Psoas muscle (tissue), 7 donors: ENCODE measurements at regions not wholly inside any gene's neighbourhood (a gene's known extent, or its start where the extent isn't known, plus 50 kb on each side); places are given as distances from the start of the nearest gene placed in this dataset.

Experiments used
- ATAC-seq, 4 donors: fragments of 200-7000 bp; cut with Tn5 transposase; one replicate each; pipeline ENCODE4 v1.9.1; 2020; ENCODE audit warnings: moderate library complexity in 3 of 4, mild to moderate bottlenecking in 2 of 4
- DNase-seq, 2 donors: peaks; one replicate each; pipeline ENCODE4 v3.0.0-alpha.2; 2020
- H3K27ac ChIP-seq: fragments of 200-600 bp; one replicate; pipeline ENCODE4 v1.8.0; 2022
- H3K27me3 ChIP-seq, 3 donors: fragments of 200-600 bp in 1 of 3; one replicate each; pipeline versions ENCODE4 v1.6.1 to v1.8.0; 2013 to 2022; ENCODE audit warnings: low read length in 2 of 3, mild to moderate bottlenecking in 2 of 3, moderate library complexity in 1 of 3; ENCODE audit not compliant: insufficient read depth in 3 of 3
- H3K36me3 ChIP-seq, 2 donors: fragments of 200-600 bp in 1 of 2; one replicate each; pipeline versions ENCODE4 v1.6.1 to v1.8.0; 2013 to 2022; ENCODE audit warnings: low read depth in 1 of 2, mild to moderate bottlenecking in 1 of 2, moderate library complexity in 1 of 2; ENCODE audit not compliant: insufficient read depth in 1 of 2
- H3K4me1 ChIP-seq: fragments of 200-600 bp; one replicate; pipeline ENCODE4 v1.8.0; 2022
- H3K4me3 ChIP-seq: fragments of 200-600 bp; one replicate; pipeline ENCODE4 v1.8.0; 2022; ENCODE audit warnings: mild to moderate bottlenecking
- H3K9me3 ChIP-seq: fragments of 200-600 bp; one replicate; pipeline ENCODE4 v1.8.0; 2022
- WGBS, 3 donors: extraction: QIAGEN DNeasy Blood & Tissue Kit; methylation state at CpG; one replicate each; pipeline versions ENCODE4 v1.1.6 to v1.1.7; 2013; 5-methylcytosine and 5-hydroxymethylcytosine counted together
- intact Hi-C, 2 donors: fragments of 100-400 bp; cut with DNase I; formaldehyde crosslinking; loops; one replicate each; pipeline versions ENCODE4 v1.11.0 to v1.14.2; 2022
- TF ChIP-seq, protein P1 (sequence below): fragments of 200-600 bp; IDR thresholded peaks from one replicate; pipeline ENCODE4 v1.8.0; 2022; ENCODE audit warnings: antibody characterized with exemption
- donor health status: healthy with polysubstance abuse.
- donor health status: DM: no; HTN: no; CAD: no; lungs with moderate emphysema.
- donor health status: Bipolar disorder and iron deficiency.
- donor health status: healthy.
- donor health status: DM: yes; HTN: yes; CAD: no.
- donor health status: DM: no; HTN: no; CAD: no.
- donor health status: DM: yes; HTN: yes; CAD: no.

- TF ChIP-seq, protein P1, sequence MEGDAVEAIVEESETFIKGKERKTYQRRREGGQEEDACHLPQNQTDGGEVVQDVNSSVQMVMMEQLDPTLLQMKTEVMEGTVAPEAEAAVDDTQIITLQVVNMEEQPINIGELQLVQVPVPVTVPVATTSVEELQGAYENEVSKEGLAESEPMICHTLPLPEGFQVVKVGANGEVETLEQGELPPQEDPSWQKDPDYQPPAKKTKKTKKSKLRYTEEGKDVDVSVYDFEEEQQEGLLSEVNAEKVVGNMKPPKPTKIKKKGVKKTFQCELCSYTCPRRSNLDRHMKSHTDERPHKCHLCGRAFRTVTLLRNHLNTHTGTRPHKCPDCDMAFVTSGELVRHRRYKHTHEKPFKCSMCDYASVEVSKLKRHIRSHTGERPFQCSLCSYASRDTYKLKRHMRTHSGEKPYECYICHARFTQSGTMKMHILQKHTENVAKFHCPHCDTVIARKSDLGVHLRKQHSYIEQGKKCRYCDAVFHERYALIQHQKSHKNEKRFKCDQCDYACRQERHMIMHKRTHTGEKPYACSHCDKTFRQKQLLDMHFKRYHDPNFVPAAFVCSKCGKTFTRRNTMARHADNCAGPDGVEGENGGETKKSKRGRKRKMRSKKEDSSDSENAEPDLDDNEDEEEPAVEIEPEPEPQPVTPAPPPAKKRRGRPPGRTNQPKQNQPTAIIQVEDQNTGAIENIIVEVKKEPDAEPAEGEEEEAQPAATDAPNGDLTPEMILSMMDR: no peak
- Histone ChIP-seq H3K27ac (no peak overlapping the region), H3K4me3 (no peak overlapping the region), H3K27me3 (no peaks in the 10 kb centered on the region), H3K9me3 (no peaks in the 10 kb centered on the region), H3K36me3 (no peaks in the 10 kb centered on the region), H3K4me1 (no peaks in the 10 kb centered on the region)
- DNase-seq: no peak
- intact Hi-C loops: no loop called here
- ATAC-seq: no peak
- 19 to 30% (median 25%) methylated on average over 4 of the region's 4 CpGs for WGBS, 3 donors
Measured at GRCh38 chr2:33891616-33892015, 292.5 kb upstream of the FAM98A start.

GRCh38 chr2:33890686-33891085, 291.6 kb upstream of the FAM98A start:
- Histone ChIP-seq H3K36me3 (no peaks in the 10 kb centered on the region), H3K27me3 (no peaks in the 10 kb centered on the region), H3K9me3 (no peaks in the 10 kb centered on the region), H3K4me3 (no peak overlapping the region), H3K27ac (no peak overlapping the region), H3K4me1 (no peaks in the 10 kb centered on the region)
- TF ChIP-seq, protein P1: no peak
- 97% methylated on average over 6 of the region's 6 CpGs for WGBS, 3 donors
- DNase-seq (no peak), ATAC-seq (no peak)
- intact Hi-C loops: no loop called here

GRCh38 chr2:33877348-33878016, 278.4 kb upstream of the FAM98A start:
- no peaks in the 10 kb centered on the region for H3K27me3 ChIP-seq
- ATAC-seq (no peak), DNase-seq (no peak)
- no peak overlapping the region for H3K27ac ChIP-seq
- TF ChIP-seq, protein P1: no peak
- H3K4me3 ChIP-seq: no peak overlapping the region
- no peaks in the 10 kb centered on the region for H3K36me3 ChIP-seq
- intact Hi-C loops: no loop called here
- WGBS, 3 donors: 64 to 72% (median 64%) methylated on average over 6 of the region's 6 CpGs
- H3K4me1 ChIP-seq: no peaks in the 10 kb centered on the region
- H3K9me3 ChIP-seq: peaks cover 4% of the 10 kb centered on the region

GRCh38 chr2:33873076-33873605, 274.0 kb upstream of the FAM98A start:
- no peak overlapping the region for H3K4me3 ChIP-seq
- ATAC-seq: no peak
- no peak for DNase-seq
- intact Hi-C loops: no loop called here
- H3K27ac ChIP-seq: no peak overlapping the region
- H3K4me1 ChIP-seq: no peaks in the 10 kb centered on the region
- whole genome bisulfite sequencing, 3 donors: 79 to 96% (median 86%) methylated on average over 1 of the region's 1 CpG
- peaks cover 15% of the 10 kb centered on the region for H3K9me3 ChIP-seq
- no peaks in the 10 kb centered on the region for H3K36me3 ChIP-seq
- TF ChIP-seq, protein P1: no peak
- H3K27me3 ChIP-seq: no peaks in the 10 kb centered on the region
